GM21381 (cell line): ENCODE measurements at regions not wholly inside any gene's neighbourhood (a gene's known extent, or its start where the extent isn't known, plus 50 kb on each side); places are given as distances from the start of the nearest gene placed in this dataset.
"Not testable (repeated sequence)": the region's sequence is repeated elsewhere in the genome, so short reads cannot be mapped to it uniquely, and the experiment has no call there.

Experiments used
- ATAC-seq: cut with Tn5 transposase; IDR thresholded peaks from one replicate; pipeline ENCODE4 v1.9.1; 2021; ENCODE audit warnings: mild to moderate bottlenecking, moderate library complexity; ENCODE audit not compliant: unreplicated experiment

- no peak for ATAC-seq
Observed at GRCh38 chr6:170067181-170067641, 223.7 kb downstream of the DLL1 start.

GRCh38 chr6:170066679-170067078 lies 224.2 kb downstream of the DLL1 start:
- no peak for ATAC-seq

- ATAC-seq: no peak
Observed at GRCh38 chr6:170063851-170064602, 226.9 kb downstream of the DLL1 start.

GRCh38 chr6:170063431-170063830 lies 227.4 kb downstream of the DLL1 start:
- no peak for ATAC-seq

GRCh38 chr6:170062915-170063241 lies 228.0 kb downstream of the DLL1 start:
- ATAC-seq: no peak

GRCh38 chr6:170062209-170062914 lies 228.5 kb downstream of the DLL1 start:
- no peak for ATAC-seq

GRCh38 chr6:170058878-170059485 lies 231.9 kb downstream of the DLL1 start:
- ATAC-seq: no peak

- ATAC-seq: no peak
Observed at GRCh38 chr6:170057961-170058877, 232.7 kb downstream of the DLL1 start.

GRCh38 chr6:170057034-170057734 lies 233.7 kb downstream of the DLL1 start:
- ATAC-seq: no peak

GRCh38 chr6:170056278-170056711 lies 234.6 kb downstream of the DLL1 start:
- no peak for ATAC-seq

- ATAC-seq: not testable (repeated sequence)
Observed at GRCh38 chr6:170055797-170056196, 235.1 kb downstream of the DLL1 start.

- no peak for ATAC-seq
Observed at GRCh38 chr6:170053966-170054661, 236.8 kb downstream of the DLL1 start.

- ATAC-seq: no peak
Observed at GRCh38 chr6:170052991-170053821, 237.7 kb downstream of the DLL1 start.

GRCh38 chr6:170051229-170052172 lies 239.4 kb downstream of the DLL1 start:
- ATAC-seq: no peak

GRCh38 chr6:170050591-170051041 lies 240.3 kb downstream of the DLL1 start:
- no peak for ATAC-seq

- ATAC-seq: no peak
Observed at GRCh38 chr6:170049641-170050561, 241.0 kb downstream of the DLL1 start.
